Erythroblast (primary cell): ENCODE measurements at regions not wholly inside any gene's neighbourhood (a gene's known extent, or its start where the extent isn't known, plus 50 kb on each side); places are given as distances from the start of the nearest gene placed in this dataset.

Experiments used
- GATA1 ChIP-seq: IDR thresholded peaks from 2 replicates; pipeline ENCODE4 v1.6.1; 2011; ENCODE audit warnings: low read depth, mild to moderate bottlenecking, control low read depth, low read length, moderate library complexity
- POLR2A ChIP-seq: IDR thresholded peaks from 2 replicates; pipeline ENCODE4 v1.6.1; 2011; ENCODE audit warnings: mild to moderate bottlenecking, low read length

- TF ChIP-seq POLR2A (no peak), GATA1 (no peak)
Observed at GRCh38 chr7:85875398-85875797, 688.5 kb upstream of the SEMA3D start.
